Left ventricle myocardium superior (tissue), 1 donor: ENCODE measurements at regions not wholly inside any gene's neighbourhood (a gene's known extent, or its start where the extent isn't known, plus 50 kb on each side); places are given as distances from the start of the nearest gene placed in this dataset.

Experiments
- ATAC-seq: fragments of 200-7000 bp; cut with Tn5 transposase; one replicate; pipeline ENCODE4 v1.9.1; 2020; ENCODE audit warnings: mild to moderate bottlenecking, moderate library complexity
- DNase-seq: peaks from one replicate; pipeline ENCODE4 v3.0.0-alpha.2; 2020
- intact Hi-C: fragments of 100-400 bp; cut with micrococcal nuclease; formaldehyde crosslinking; loops from one replicate; pipeline ENCODE4 v1.11.0; 2022
- donor health status: DM: no; HTN: yes; CAD: no; lungs with severe emphysema.

DNA sequence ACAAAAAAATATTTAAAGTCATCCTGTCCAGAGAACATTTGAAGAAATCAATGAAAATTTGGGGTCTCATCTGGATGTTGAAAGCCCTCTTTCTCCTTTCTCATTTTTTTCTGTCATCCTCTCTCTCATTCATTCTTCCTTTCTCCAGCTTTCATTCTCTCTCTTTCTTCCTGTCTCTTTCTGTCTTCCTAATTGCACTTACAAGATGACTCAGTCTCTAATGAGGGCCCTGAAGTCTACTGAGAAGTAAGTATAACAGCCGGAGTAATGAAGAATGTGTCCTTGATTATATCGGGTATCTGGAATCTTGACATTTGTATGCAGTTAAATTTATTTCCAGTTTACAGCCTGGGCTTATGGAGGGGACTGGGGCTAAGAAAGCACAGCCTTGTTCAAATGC is 232.2 kb upstream of the SULF2 start:
- ATAC-seq = no peak
- intact Hi-C loops = no loop called here
- no peak for DNase-seq

GRCh38 chr20:48015943-48016723 is 230.9 kb upstream of the SULF2 start:
- no peak for ATAC-seq
- intact Hi-C loops = no loop called here
- DNase-seq = no peak

DNA sequence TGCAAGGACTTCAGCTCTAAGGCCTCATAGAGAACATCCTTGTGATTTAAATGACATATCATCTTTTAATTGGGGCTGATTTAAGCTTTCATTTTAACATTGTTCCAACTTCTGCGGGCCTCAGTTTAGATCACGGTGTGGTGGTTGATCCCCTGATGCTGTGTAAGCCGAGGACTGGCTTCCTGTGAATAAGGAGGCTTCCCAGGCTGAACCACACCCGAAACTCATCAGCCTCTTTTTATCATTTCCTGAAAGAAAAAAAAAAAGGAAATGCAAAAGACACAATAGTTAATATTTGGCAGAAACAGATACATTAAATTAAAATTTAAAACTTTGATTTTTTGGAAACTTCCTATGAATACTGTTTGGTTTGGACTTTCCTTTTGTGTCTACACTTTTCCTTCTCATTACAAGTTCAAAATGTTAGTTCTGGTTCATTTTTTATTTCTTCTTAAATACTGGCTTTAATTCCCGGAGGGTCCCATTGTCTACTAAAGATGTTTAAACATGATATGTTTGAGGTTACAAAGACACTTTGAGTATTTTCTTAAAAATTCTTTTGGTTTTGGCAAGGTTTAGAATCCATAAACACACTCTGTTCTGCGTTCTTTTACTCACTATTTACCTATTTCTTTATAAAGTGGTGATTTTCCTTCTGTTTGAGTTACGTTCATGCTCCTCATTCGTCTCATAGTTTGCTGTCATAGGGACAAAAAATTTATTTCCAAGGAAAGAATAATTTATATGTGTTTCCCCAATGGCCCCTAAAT is 230.0 kb upstream of the SULF2 start:
- ATAC-seq = no peak
- intact Hi-C loops = no loop called here
- no peak for DNase-seq

GRCh38 chr20:48012401-48012974 is 227.2 kb upstream of the SULF2 start:
- no peak for ATAC-seq

DNA sequence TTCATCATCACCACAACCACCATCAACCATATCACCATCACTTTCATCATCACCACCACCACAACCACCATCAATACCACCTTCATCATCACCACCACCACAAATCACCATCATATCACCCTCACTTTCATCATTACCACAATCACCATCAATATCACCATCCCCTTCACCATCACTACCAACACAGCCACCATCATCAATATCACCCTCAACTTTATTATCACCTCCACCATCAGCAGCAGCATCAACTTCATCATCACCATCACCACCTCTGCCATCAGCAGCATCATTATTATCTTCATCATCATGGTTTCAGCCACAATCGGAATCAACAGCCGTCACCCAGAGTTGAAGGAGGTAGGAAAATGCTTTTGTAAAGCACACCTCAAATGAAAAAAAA is 225.7 kb upstream of the SULF2 start:
- intact Hi-C loops = no loop called here
- ATAC-seq = no peak
- no peak for DNase-seq

More at GRCh38 chr20:48012401-48012974, 227.2 kb upstream of the SULF2 start:
- DNase-seq = no peak
- intact Hi-C loops = no loop called here

DNA sequence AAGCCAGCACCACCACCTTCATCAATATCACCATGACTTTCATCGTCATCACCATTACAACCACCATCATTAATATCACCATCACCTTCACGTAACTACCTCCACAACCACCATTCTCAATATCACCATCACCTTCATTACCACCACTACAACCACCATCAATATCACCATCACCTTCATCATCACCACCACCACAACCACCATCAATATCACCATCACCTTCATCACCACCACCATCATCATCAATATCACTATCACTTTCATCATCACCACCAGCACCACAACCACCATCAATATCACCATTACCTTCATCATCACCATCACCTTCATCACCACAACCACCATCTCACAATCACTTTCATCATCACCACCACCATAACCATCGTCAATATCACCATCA is 225.3 kb upstream of the SULF2 start:
- intact Hi-C loops = no loop called here
- DNase-seq = no peak
- ATAC-seq = no peak

DNA sequence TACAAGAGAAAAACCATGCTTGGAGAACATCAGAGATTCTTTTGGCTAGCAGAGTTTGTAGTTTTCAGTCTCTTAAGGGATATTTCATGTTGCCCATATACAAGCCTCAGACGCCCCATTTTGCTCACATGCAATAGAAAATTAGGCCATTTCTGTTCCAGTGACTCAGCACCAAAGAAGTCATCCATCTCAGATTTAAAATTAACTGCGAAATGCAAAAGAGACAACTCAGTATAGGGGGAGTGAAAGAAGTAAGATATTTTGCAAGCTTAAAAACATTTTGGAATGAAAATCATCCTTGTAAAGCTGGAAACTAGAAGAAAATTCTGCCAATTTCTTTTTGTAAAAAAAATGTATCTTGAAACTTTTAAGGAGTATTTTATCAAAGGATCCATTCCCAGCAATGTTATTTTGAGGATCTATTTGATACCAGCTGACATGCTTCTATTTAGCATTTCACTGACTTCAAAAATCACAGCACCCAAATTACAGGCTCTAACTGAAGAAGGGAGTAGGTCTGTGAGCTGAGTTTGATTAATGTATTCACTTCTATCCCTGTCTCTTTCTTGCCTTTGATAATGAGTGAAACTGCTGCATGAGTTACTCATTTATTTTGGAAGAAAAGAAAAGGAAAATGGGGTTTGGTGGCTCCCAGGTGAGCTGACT is 223.7 kb upstream of the SULF2 start:
- ATAC-seq (no peak), DNase-seq (no peak)
- intact Hi-C loops = no loop called here

DNA sequence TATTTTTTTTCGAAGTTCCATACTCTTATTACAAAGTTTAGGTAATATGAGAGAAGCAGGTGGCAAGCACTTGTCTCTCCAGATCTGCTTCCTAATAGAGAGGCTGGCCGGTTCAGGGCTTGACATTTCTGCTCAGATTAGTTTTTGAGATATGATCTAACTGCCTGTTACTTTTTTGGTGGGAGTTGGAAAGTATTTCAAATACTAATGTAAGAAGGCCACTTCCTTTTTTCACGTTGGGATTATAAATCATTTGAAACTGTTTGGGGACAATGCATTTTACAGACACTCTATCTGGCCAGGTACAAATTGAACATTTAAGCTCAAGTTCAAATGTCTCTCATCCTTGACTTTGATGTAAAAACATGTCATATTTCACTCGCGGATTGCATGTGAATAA is 222.1 kb upstream of the SULF2 start:
- no peak for ATAC-seq

DNA sequence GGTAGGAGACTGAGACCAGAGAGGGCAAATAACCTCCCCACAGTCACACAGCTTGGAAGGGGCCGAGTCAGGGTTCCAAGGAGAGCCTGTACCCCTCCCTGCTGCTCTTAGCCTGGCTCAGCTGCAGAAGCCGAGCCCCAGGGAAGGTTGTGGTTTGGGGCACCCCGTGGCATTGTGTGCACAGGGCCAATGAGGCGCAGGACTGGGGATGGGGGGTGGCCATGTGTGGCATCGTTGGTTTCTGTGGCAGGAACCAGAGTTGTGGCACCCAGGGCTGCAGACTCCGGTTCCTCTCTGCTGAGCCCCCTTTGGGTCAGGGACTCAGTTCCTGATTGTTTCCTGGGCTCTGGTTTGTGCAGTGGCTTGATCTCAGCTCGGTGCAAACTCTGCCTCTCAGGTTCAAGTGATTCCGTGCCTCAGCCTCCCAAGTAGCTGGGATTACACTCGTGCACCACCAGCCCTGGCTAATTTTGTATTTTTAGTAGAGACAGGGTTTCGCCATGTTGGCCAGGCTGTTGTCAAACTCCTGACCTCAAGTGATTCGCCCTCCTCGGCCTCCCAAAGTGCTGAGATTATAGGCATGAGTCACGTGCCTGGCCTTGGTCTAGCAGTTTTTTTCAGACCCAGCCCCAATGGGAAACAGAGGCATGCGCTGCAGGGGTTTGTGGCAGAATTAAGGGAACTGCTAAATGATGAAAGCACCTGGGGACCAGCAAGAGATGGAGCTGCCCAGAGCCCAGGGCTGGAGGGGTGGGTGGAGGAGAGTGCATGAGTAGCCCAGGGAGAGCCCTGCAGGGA is 221.0 kb upstream of the SULF2 start:
- ATAC-seq (no peak), DNase-seq (no peak)
- intact Hi-C loops = no loop called here

More for the DNA sequence above, 222.1 kb upstream of the SULF2 start:
- DNase-seq = no peak
- intact Hi-C loops = no loop called here

- DNase-seq = no peak
- ATAC-seq = no peak
- intact Hi-C loops = no loop called here
Observed at GRCh38 chr20:48003021-48003420, 217.7 kb upstream of the SULF2 start.

- DNase-seq (no peak), ATAC-seq (no peak)
- intact Hi-C loops = no loop called here
Observed at GRCh38 chr20:48002517-48002970, 217.3 kb upstream of the SULF2 start.

- intact Hi-C loops = no loop called here
- DNase-seq (no peak), ATAC-seq (no peak)
Observed at GRCh38 chr20:47999166-47999565, 213.9 kb upstream of the SULF2 start.

GRCh38 chr20:47998736-47999135 is 213.5 kb upstream of the SULF2 start:
- DNase-seq (no peak), ATAC-seq (no peak)
- intact Hi-C loops = no loop called here

GRCh38 chr20:47995661-47996060 is 210.4 kb upstream of the SULF2 start:
- intact Hi-C loops = no loop called here
- ATAC-seq (no peak), DNase-seq (no peak)

DNA sequence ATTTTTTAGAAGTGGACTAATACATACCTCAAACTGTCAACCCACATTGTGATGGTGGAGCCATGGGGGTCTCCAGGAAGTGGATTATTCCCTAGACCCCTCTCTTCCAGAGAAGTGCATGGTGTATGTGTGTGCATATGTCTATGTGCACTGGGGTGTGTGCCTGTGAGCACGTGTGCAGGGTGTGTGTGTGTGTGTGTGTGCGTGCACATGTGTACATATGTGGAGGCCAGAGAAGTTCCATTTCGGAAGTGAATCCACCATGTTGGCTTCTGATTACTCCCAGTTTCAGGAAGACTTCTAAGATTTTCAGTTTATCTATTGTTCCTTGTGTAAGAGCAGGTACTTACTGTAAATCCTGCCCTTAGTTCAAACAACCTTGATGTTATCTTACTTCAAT is 208.5 kb upstream of the SULF2 start:
- intact Hi-C loops = no loop called here
- DNase-seq (no peak), ATAC-seq (no peak)

DNA sequence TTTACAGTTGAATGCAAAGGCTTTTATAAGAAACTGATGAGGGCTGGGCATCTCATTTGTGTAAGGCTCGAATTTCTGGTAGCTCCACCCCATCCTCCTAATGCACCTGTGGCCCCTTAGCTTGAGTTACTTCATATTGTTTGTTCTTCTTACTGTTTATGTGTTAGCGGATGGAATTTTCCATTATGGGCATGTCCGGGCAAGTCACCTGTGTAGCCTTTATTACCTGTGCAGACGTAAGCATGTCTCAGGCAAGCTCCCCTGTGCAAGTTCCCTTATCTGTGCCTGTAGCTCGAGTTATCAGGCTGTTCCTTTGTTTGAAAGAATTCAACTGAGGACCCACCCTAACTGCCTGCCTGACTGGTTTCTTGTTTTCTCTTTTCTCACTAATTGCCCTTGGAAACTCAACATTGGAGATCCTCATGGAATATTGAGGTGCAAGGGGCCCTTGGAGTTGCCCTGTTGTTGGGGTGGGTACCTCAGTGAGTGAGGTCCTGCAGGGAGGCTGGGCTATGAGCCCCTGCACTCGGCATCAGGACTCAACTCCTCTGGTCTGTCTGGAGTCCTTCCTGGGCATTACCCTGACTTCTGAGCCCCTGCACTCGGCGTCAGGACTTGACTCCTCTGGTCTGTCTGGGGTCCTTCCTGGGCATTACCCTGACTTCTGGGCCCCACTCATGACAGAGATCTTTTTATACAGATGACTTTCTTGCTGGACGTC is 207.9 kb upstream of the SULF2 start:
- intact Hi-C loops = no loop called here
- ATAC-seq (no peak), DNase-seq (no peak)

- DNase-seq (no peak), ATAC-seq (no peak)
- intact Hi-C loops = no loop called here
Observed at GRCh38 chr20:47991875-47992488, 206.7 kb upstream of the SULF2 start.

DNA sequence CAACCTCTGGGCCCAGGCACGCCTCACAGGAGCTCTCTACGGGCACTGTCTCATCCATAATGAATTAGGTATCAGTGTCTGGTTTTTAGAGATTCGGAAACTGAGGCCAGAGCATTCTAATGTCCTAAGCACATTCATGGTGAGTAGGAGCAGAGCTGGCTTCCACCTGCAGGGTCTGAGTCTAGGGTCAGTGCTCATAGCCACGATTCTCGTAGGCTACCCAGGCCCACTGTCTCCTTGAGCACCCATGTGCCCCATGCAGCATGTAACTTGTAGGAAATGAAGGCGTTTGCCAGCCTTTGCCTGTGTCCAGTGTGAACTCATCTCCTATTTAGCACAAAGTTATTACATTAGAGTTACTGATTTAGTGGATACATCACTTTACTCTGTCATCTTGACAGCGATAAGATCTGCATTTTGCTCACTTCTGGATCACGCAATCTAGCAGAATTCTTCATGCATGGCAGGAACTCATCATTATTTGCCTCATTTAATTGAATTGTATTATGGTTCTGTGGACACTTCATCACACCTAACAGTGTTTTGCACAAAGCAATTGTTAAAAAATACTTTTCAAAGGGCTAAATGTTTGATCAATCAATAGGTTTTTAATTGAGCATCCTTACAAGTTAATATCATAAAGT is 205.3 kb upstream of the SULF2 start:
- ATAC-seq = no peak
- intact Hi-C loops = no loop called here

More for the DNA sequence above, 205.3 kb upstream of the SULF2 start:
- no peak for DNase-seq
